Muscle layer of duodenum (tissue), 2 donors: ENCODE measurements at regions not wholly inside any gene's neighbourhood (a gene's known extent, or its start where the extent isn't known, plus 50 kb on each side); places are given as distances from the start of the nearest gene placed in this dataset.

Source experiments
- H3K27ac ChIP-seq: one replicate; pipeline ENCODE4 v1.7.0; 2013; ENCODE audit warnings: mild to moderate bottlenecking, low read length
- H3K27me3 ChIP-seq: one replicate; pipeline ENCODE4 v1.7.0; 2013; ENCODE audit warnings: low read depth, mild to moderate bottlenecking, control low read depth, low read length
- H3K36me3 ChIP-seq, 2 donors: one replicate each; pipeline ENCODE4 v1.7.0; 2013; ENCODE audit warnings: low read length in 2 of 2, control low read depth in 1 of 2, mild to moderate bottlenecking in 1 of 2; ENCODE audit not compliant: insufficient read depth in 2 of 2, control insufficient read depth in 1 of 2
- H3K4me1 ChIP-seq, 2 donors: one replicate each; pipeline ENCODE4 v1.7.0; 2013; ENCODE audit warnings: low read length in 2 of 2, mild to moderate bottlenecking in 2 of 2, control low read depth in 1 of 2, moderate library complexity in 1 of 2; ENCODE audit not compliant: insufficient read depth in 2 of 2, control insufficient read depth in 1 of 2
- H3K4me3 ChIP-seq, 2 donors: one replicate each; pipeline ENCODE4 v1.7.0; 2013; ENCODE audit warnings: low read length in 2 of 2, low read depth in 1 of 2, mild to moderate bottlenecking in 1 of 2
- H3K9me3 ChIP-seq, 2 donors: one replicate each; pipeline ENCODE4 v1.7.0; 2013; ENCODE audit warnings: low read length in 2 of 2, control low read depth in 1 of 2, mild to moderate bottlenecking in 1 of 2; ENCODE audit not compliant: control insufficient read depth in 1 of 2
- donor health status: healthy.

- H3K9me3 ChIP-seq, result no peaks in the 10 kb centered on the region
- H3K4me1 ChIP-seq, result no peaks in the 10 kb centered on the region
- H3K36me3 ChIP-seq, result no peaks in the 10 kb centered on the region
- H3K27me3 ChIP-seq, result no peaks in the 10 kb centered on the region
- H3K27ac ChIP-seq, result no peak overlapping the region
- no peak overlapping the region for H3K4me3 ChIP-seq
These were observed 228.1 kb upstream of the NR4A3 start for GRCh38 chr9:99593610-99594009.

- no peak overlapping the region for H3K27ac ChIP-seq
- H3K4me3 ChIP-seq, result no peak overlapping the region
- H3K36me3 ChIP-seq, result no peaks in the 10 kb centered on the region
- no peaks in the 10 kb centered on the region for H3K4me1 ChIP-seq
- H3K9me3 ChIP-seq, result no peaks in the 10 kb centered on the region
- no peaks in the 10 kb centered on the region for H3K27me3 ChIP-seq
These were observed 227.5 kb upstream of the NR4A3 start for GRCh38 chr9:99594056-99594780.

GRCh38 chr9:99595796-99596195 lies 225.9 kb upstream of the NR4A3 start:
- H3K4me1 ChIP-seq, result no peaks in the 10 kb centered on the region
- H3K9me3 ChIP-seq, result no peaks in the 10 kb centered on the region
- H3K27ac ChIP-seq, result no peak overlapping the region
- H3K27me3 ChIP-seq, result no peaks in the 10 kb centered on the region
- no peak overlapping the region for H3K4me3 ChIP-seq
- H3K36me3 ChIP-seq, result no peaks in the 10 kb centered on the region

- Histone ChIP-seq H3K27me3 (no peaks in the 10 kb centered on the region), H3K4me3 (no peak overlapping the region), H3K27ac (no peak overlapping the region), H3K9me3 (no peaks in the 10 kb centered on the region), H3K4me1 (no peaks in the 10 kb centered on the region), H3K36me3 (no peaks in the 10 kb centered on the region)
These were observed 220.0 kb upstream of the NR4A3 start for GRCh38 chr9:99601571-99602111.

GRCh38 chr9:99602854-99603253 lies 218.8 kb upstream of the NR4A3 start:
- Histone ChIP-seq H3K4me3 (no peak overlapping the region), H3K27me3 (no peaks in the 10 kb centered on the region), H3K36me3 (no peaks in the 10 kb centered on the region), H3K4me1 (no peaks in the 10 kb centered on the region), H3K9me3 (no peaks in the 10 kb centered on the region), H3K27ac (no peak overlapping the region)

GRCh38 chr9:99605016-99605743 lies 216.5 kb upstream of the NR4A3 start:
- Histone ChIP-seq H3K4me1 (no peaks in the 10 kb centered on the region), H3K9me3 (no peaks in the 10 kb centered on the region), H3K36me3 (no peaks in the 10 kb centered on the region), H3K4me3 (no peak overlapping the region), H3K27me3 (no peaks in the 10 kb centered on the region), H3K27ac (no peak overlapping the region)

GRCh38 chr9:99606296-99606695 lies 215.4 kb upstream of the NR4A3 start:
- H3K36me3 ChIP-seq, result no peaks in the 10 kb centered on the region
- no peak overlapping the region for H3K4me3 ChIP-seq
- H3K9me3 ChIP-seq, result no peaks in the 10 kb centered on the region

GRCh38 chr9:99606957-99607356 lies 214.7 kb upstream of the NR4A3 start:
- H3K27ac ChIP-seq, result no peak overlapping the region
- H3K4me1 ChIP-seq, result no peaks in the 10 kb centered on the region
- H3K27me3 ChIP-seq, result no peaks in the 10 kb centered on the region
- H3K9me3 ChIP-seq, result no peaks in the 10 kb centered on the region
- no peaks in the 10 kb centered on the region for H3K36me3 ChIP-seq
- H3K4me3 ChIP-seq, result no peak overlapping the region

More at GRCh38 chr9:99606296-99606695, 215.4 kb upstream of the NR4A3 start:
- Histone ChIP-seq H3K27ac (no peak overlapping the region), H3K4me1 (no peaks in the 10 kb centered on the region), H3K27me3 (no peaks in the 10 kb centered on the region)

GRCh38 chr9:99607842-99608448 lies 213.7 kb upstream of the NR4A3 start:
- Histone ChIP-seq H3K27ac (no peak overlapping the region), H3K4me1 (no peaks in the 10 kb centered on the region), H3K9me3 (no peaks in the 10 kb centered on the region), H3K27me3 (no peaks in the 10 kb centered on the region), H3K36me3 (no peaks in the 10 kb centered on the region), H3K4me3 (no peak overlapping the region)

- Histone ChIP-seq H3K4me3 (no peak overlapping the region), H3K4me1 (no peaks in the 10 kb centered on the region), H3K27ac (no peak overlapping the region), H3K36me3 (no peaks in the 10 kb centered on the region), H3K27me3 (no peaks in the 10 kb centered on the region), H3K9me3 (no peaks in the 10 kb centered on the region)
These were observed 207.3 kb upstream of the NR4A3 start for GRCh38 chr9:99614341-99614740.

- H3K27ac ChIP-seq, result no peak overlapping the region
- no peaks in the 10 kb centered on the region for H3K27me3 ChIP-seq
- H3K4me1 ChIP-seq, result no peaks in the 10 kb centered on the region
- H3K4me3 ChIP-seq, result no peak overlapping the region
- H3K36me3 ChIP-seq, result no peaks in the 10 kb centered on the region
- H3K9me3 ChIP-seq, result no peaks in the 10 kb centered on the region
These were observed 200.6 kb upstream of the NR4A3 start for GRCh38 chr9:99621040-99621439.
